ENCODE measurements at regions not wholly inside any gene's neighbourhood (a gene's known extent, or its start where the extent isn't known, plus 50 kb on each side); places are given as distances from the start of the nearest gene placed in this dataset.
"Not testable (repeated sequence)": the region's sequence is repeated elsewhere in the genome, so short reads cannot be mapped to it uniquely, and the experiment has no call there.

GRCh38 chr3:170814822-170815221 lies 55.2 kb downstream of the RPL22L1 start:
- CTCF ChIA-PET = interaction anchor here (0.6 to 1.3 kb wide), 2 partner anchors 68 to 401 kb away, joined by 3 to 4 read pairs; no protein-coding TSS in a partner anchor
- POLR2A ChIA-PET = no interaction called here

GRCh38 chr3:170813266-170813665 lies 56.7 kb downstream of the RPL22L1 start:
- ChIA-PET CTCF (interaction anchor here (1.3 to 6.0 kb wide), 2 partner anchors 401 to 429 kb away, joined by 3 to 50 read pairs; no protein-coding TSS in a partner anchor), POLR2A (no interaction called here)

GRCh38 chr3:170811928-170812591 lies 57.9 kb downstream of the RPL22L1 start:
- POLR2A ChIA-PET = interaction anchor here (0.6 to 0.7 kb wide), 2 partner anchors 43 to 1048 kb away, joined by 3 to 10 read pairs; no protein-coding TSS in a partner anchor
- CTCF ChIA-PET = interaction anchor here (0.6 to 6.0 kb wide), 9 partner anchors 10 to 776 kb away, joined by 3 to 50 read pairs (median 3); partner anchors contain the start of gene CLDN11

DNA sequence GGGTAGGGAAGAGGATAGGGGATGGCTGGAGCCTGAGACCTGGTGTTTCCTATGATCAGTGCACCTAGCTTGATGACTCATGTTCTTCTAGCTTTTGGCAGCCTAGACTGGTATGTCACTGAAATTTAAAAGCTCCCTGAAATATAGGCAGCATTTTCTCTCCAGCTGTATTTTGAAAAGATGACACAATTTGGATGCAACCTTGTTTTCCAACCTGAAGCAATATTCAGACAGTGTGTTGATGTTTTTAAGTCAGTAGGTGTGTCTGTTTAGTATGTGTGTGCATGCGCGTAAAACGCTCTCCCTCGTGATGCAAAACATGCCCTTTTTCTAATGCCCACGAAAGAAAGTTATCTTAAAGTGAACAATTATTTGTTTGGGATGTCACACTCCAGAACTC lies 58.5 kb downstream of the RPL22L1 start:
- POLR2A ChIA-PET = interaction anchor here (0.6 to 0.7 kb wide), 2 partner anchors 44 to 1048 kb away, joined by 3 to 10 read pairs; no protein-coding TSS in a partner anchor
- CTCF ChIA-PET = interaction anchor here (1.0 to 6.0 kb wide), 7 partner anchors 9 to 775 kb away, joined by 3 to 50 read pairs (median 3); partner anchors contain the start of gene CLDN11

DNA sequence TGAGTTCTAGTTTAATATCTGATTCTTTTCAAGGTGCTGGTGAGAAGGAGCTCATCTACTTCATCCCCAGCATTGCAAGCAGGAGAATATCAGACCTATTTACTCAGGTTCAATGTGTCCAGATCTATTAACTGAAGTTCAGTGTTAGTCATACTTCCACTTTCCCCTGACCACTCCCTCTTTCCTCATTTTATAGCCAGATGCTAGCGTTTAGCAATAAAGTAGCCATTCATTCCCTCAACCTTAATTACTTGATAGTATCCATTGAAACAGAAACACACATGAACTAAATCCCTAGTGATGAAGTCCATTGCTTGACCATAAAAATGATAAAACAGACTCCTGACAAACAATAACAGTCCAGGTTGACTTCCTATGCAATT lies 60.0 kb downstream of the RPL22L1 start:
- ChIA-PET POLR2A (no interaction called here), CTCF (interaction anchor here (0.6 to 6.0 kb wide), 3 partner anchors 378 to 501 kb away, joined by 3 to 50 read pairs (median 4); no protein-coding TSS in a partner anchor)

GRCh38 chr3:170809007-170809974 lies 60.7 kb downstream of the RPL22L1 start:
- POLR2A ChIA-PET = no interaction called here
- CTCF ChIA-PET = interaction anchor here (0.6 to 6.0 kb wide), 3 partner anchors 378 to 500 kb away, joined by 3 to 50 read pairs (median 4); no protein-coding TSS in a partner anchor

DNA sequence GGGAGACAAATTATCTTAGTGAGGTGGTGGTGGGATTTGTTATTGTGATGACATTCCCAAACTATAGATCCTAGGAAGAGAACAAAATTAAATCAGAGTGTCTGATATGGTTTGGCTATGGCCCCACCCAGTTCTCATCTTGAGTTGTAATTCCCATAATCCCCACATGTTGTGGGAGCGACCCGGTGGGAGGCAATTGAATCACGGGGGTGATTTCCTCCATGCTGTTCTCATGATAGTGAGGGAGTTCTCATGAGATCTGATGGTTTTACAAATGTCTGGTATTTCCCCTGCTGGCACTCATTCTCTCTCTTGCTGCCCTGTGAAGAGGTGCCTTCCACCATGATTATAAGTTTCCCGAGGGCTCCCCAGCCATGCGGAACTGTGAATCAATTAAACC lies 62.0 kb downstream of the RPL22L1 start:
- CTCF ChIA-PET = no interaction called here

DNA sequence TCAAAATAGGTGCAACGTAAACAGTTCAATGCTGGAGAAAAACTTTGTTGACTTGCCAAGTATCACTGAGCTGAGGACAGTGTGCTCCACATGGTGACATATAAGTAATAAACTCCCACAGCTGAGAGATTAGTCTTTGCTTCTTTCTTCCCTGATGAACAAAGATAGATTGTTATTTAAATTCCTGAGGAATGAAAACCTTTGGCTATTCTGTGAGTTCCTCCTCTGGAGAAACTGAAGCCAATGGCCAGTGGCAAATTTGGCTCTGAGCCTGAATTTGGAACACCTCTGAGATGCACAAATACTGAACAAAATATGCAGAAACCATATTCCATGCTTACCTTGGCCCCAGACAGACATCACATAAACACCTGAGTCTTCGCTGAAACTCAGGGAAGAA lies 63.3 kb downstream of the RPL22L1 start:
- POLR2A ChIA-PET = no interaction called here
- CTCF ChIA-PET = no interaction called here

More for the DNA sequence above, 62.0 kb downstream of the RPL22L1 start:
- POLR2A ChIA-PET = no interaction called here

GRCh38 chr3:170806141-170806540 lies 63.9 kb downstream of the RPL22L1 start:
- POLR2A ChIA-PET = no interaction called here
- CTCF ChIA-PET = no interaction called here

GRCh38 chr3:170805296-170805695 lies 64.7 kb downstream of the RPL22L1 start:
- CTCF ChIA-PET = interaction anchor here (1.1 kb wide), 1 partner anchor 11 kb away, joined by 3 read pairs; no protein-coding TSS in a partner anchor
- POLR2A ChIA-PET = not testable (repeated sequence)

DNA sequence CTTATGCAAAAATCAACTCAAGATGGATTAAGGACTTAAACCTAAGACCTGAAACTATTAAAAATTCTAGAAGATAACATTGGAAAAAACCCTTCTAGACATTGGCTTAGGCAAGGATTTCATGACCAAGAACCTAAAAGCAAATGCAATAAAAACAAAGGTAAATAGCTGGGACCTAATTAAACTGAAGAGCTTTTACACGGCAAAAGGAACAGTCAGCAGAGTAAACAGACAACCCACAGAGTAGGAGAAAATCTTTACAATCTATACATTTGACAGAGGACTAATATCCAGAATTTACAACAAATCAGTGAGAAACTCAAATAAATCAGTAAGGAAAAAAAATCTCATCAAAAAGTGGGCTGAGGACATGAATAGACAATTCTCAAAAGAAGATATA lies 65.4 kb downstream of the RPL22L1 start:
- CTCF ChIA-PET = interaction anchor here (1.1 kb wide), 1 partner anchor 12 kb away, joined by 3 read pairs; no protein-coding TSS in a partner anchor
- POLR2A ChIA-PET = not testable (repeated sequence)

DNA sequence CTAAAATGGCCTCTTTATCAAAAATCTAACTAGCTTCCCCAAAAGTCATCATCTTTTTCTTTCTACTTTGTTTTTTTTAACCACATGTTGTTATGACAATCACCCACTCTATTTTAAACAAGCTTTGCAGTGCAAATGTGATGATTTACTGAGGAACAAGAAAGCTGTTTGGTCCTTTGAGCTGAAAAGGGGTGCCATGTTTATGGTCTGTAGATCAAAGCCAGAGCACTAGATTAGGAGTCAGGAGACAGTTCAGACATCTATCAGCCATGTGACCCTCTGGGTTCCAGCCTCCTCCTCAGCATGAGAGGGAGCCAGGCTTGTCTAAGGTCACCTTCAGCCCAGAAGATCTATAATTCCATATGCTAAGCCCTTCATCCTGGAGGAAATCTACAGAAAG lies 65.9 kb downstream of the RPL22L1 start:
- CTCF ChIA-PET = no interaction called here
- POLR2A ChIA-PET = no interaction called here

GRCh38 chr3:170802164-170803151 lies 67.5 kb downstream of the RPL22L1 start:
- CTCF ChIA-PET = interaction anchor here (0.9 kb wide), 1 partner anchor 9 kb away, joined by 3 read pairs; no protein-coding TSS in a partner anchor
- POLR2A ChIA-PET = no interaction called here

DNA sequence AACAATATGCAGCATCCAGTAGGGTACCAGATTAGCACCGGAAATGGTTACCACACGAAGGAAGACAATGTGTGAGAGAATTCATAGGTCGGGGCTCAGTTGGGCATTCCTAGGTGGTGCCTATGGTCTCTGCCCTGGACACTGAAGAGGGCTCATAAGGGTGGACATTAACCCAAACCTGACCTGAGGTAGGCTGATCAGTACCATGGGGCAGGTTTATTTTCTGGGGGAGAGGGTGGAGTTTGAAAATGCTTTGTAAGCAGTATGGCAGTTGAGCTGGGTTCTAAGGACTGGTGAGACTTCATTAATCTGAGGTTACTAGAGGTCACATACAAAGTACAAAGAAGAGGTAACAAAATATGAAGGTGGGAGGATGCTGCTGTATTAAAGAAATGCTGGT lies 68.4 kb downstream of the RPL22L1 start:
- CTCF ChIA-PET = interaction anchor here (0.9 kb wide), 1 partner anchor 10 kb away, joined by 3 read pairs; no protein-coding TSS in a partner anchor
- POLR2A ChIA-PET = no interaction called here

DNA sequence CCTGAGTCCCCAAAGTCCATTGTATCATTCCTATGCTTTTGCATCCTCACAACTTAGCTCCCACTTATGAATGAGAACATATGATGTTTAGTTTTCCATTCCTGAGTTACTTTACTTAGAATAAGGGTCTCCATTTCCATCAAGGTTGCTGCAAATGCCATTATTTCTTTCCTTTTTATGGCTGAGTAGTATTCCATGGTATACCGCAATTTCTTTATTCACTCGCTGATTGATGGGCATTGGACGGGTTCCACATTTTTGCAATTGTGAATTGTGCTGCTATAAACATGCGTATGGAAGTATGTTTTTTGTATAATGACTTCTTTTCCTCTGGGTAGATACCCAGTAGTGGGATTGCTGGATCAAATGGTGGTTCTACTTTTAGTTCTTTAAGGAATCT lies 69.7 kb downstream of the RPL22L1 start:
- CTCF ChIA-PET, POLR2A ChIA-PET: not testable (repeated sequence)

DNA sequence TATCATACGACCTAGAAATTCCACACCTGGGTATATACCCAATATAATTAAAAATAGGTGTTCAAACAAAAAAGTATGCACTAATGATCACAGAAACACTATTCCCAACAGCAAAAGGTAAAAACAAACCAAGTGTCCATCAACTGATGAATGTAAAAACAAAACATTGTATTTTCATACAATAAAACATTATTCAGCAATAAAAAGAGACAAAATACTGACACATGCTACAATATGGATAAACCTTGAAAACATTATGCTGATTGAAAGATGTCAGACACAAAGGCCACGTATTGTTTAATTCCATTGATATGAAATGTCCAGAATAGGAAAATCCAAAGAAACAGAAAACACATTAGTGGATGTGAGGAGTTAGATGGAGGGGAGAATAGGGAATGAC lies 71.0 kb downstream of the RPL22L1 start:
- CTCF ChIA-PET = no interaction called here
- POLR2A ChIA-PET = no interaction called here

DNA sequence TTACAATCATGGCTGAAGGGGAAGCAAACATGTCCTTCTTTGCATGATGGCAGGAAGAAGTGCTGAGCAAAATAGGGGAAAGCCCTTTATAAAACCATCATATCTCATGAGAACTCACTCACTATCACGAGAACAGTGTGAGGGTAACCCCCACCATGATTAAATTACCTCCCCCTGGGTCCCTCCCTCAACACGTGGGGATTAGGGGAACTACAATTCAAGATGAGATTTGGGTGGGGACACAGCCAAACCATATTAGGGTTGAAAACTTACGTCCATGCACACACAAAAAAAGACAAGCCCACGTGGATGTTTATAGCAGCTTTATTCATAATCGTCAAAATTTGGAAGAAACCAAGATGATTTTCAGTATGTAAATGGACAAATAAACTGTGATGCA lies 72.3 kb downstream of the RPL22L1 start:
- POLR2A ChIA-PET = no interaction called here
- CTCF ChIA-PET = no interaction called here

DNA sequence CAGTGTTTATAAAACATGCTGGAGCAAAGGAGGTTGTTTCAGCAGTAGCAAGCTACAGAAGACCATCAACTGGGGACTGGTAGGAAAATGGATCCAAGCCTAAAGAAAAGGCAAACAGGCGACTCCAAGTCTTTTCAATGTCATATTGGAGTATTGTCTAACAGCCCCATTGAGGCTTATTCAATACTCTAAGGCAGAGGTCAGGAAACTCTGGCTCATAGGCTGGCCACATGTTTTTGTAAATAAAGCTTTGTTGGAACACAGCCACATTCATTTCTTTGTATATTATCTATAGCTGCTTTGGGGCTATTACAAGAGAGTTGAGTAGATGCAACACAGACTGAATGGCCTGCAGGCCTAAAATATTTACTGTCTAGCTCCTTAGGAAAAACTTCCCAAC lies 77.5 kb downstream of the RPL22L1 start:
- ChIA-PET CTCF (no interaction called here), POLR2A (no interaction called here)

DNA sequence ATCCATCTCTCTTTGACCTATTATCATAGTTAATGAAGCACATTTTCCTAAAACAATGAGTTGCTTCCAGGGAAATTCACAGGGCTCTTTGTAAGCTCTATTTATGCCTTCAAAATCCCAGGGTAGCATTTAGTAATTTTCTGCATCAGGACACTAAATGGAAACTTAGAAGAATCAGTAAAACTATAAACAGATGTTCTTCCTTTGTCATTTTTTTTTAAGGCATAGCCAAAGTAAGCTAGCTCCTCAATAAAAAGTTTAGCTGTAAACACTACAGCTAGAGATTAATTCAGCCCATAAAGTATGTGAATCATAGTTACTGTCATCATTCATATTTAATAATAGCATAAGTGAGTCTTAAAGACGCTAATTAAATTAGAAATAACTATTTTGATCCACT lies 79.3 kb downstream of the RPL22L1 start:
- POLR2A ChIA-PET = no interaction called here
- CTCF ChIA-PET = no interaction called here
